Neural cell (in vitro differentiated cells): ENCODE measurements at regions not wholly inside any gene's neighbourhood (a gene's known extent, or its start where the extent isn't known, plus 50 kb on each side); places are given as distances from the start of the nearest gene placed in this dataset.

Experiments
- H2AFZ ChIP-seq: fragments of 200-600, 300-800 bp; sonication (generic), shearing (Covaris generic); 2 replicates; pipeline ENCODE4 v1.6.0; 2014; ENCODE audit warnings: low read depth, mild to moderate bottlenecking, antibody characterized with exemption, low read length, moderate library complexity
- H3F3A ChIP-seq: fragments of 200-600 bp; shearing (Covaris generic); 2 replicates; pipeline ENCODE4 v1.6.1; 2016; ENCODE audit warnings: mild to moderate bottlenecking, moderate library complexity, mixed read lengths, antibody characterized with exemption, low read length; ENCODE audit not compliant: insufficient read depth, poor library complexity, severe bottlenecking
- H3K27ac ChIP-seq: fragments of 200-600, 300-800 bp; sonication (generic), shearing (Covaris generic); 2 replicates; pipeline ENCODE4 v1.5.1; 2014; ENCODE audit warnings: mild to moderate bottlenecking, low read length, moderate library complexity
- H3K27me3 ChIP-seq: fragments of 300-800, 200-600 bp; sonication (generic), shearing (Covaris generic); 2 replicates; pipeline ENCODE4 v1.6.0; 2014; ENCODE audit warnings: mild to moderate bottlenecking, low read depth, low read length, moderate library complexity; ENCODE audit not compliant: insufficient read depth
- H3K36me3 ChIP-seq: fragments of 300-800, 200-600 bp; sonication (generic), shearing (Covaris generic); 2 replicates; pipeline ENCODE4 v1.5.1; 2014; ENCODE audit warnings: mild to moderate bottlenecking, antibody characterized with exemption, low read length, moderate library complexity; ENCODE audit not compliant: insufficient read depth
- H3K4me2 ChIP-seq: fragments of 300-800, 200-600 bp; sonication (generic), shearing (Covaris generic); 2 replicates; pipeline ENCODE4 v1.6.0; 2014; ENCODE audit warnings: mild to moderate bottlenecking, low read length
- H3K4me3 ChIP-seq: fragments of 300-800, 200-600 bp; sonication (generic), shearing (Covaris generic); 2 replicates; pipeline ENCODE4 v1.5.1; 2014; ENCODE audit warnings: mild to moderate bottlenecking, low read length, moderate library complexity
- H3K79me2 ChIP-seq: fragments of 200-600 bp; shearing (Covaris generic); replicated peaks from 2 replicates; pipeline ENCODE4 v1.6.0; 2014; ENCODE audit warnings: mild to moderate bottlenecking, low read length, moderate library complexity; ENCODE audit not compliant: insufficient read depth
- H3K9ac ChIP-seq: fragments of 300-800, 200-600 bp; sonication (generic), shearing (Covaris generic); 2 replicates; pipeline ENCODE4 v1.6.1; 2016; ENCODE audit warnings: mild to moderate bottlenecking, low read length, mixed read lengths
- H3K9me2 ChIP-seq: fragments of 200-600 bp; shearing (Covaris generic); 2 replicates; pipeline ENCODE4 v1.6.1; 2016; ENCODE audit warnings: mild to moderate bottlenecking, low read length, mixed read lengths; ENCODE audit not compliant: insufficient read depth
- H3K9me3 ChIP-seq: fragments of 200-600, 300-800 bp; sonication (generic), shearing (Covaris generic); 2 replicates; pipeline ENCODE4 v1.6.1; 2016; ENCODE audit warnings: mild to moderate bottlenecking, mixed run types, low read length, moderate library complexity, mixed read lengths
- H4K20me1 ChIP-seq: fragments of 200-600 bp; shearing (Covaris generic); 2 replicates; pipeline ENCODE4 v1.6.1; 2016; ENCODE audit warnings: mild to moderate bottlenecking, mixed run types; ENCODE audit not compliant: insufficient read depth
- CTCF ChIP-seq: fragments of 450-650 bp; IDR thresholded peaks from 2 replicates; pipeline ENCODE4 v1.5.1; 2014; ENCODE audit warnings: antibody characterized with exemption, mild to moderate bottlenecking, moderate library complexity; ENCODE audit not compliant: poor library complexity, severe bottlenecking
- EP300 ChIP-seq: fragments of 450-650 bp; conservative IDR thresholded peaks from 2 replicates; pipeline ENCODE4 v1.6.1; 2014; ENCODE audit warnings: antibody characterized with exemption, mild to moderate bottlenecking, moderate library complexity; ENCODE audit not compliant: poor library complexity, severe bottlenecking
- EZH2 ChIP-seq: fragments of 200-600, 300-800 bp; shearing (Covaris generic), sonication (generic); IDR thresholded peaks from 2 replicates; pipeline ENCODE4 v1.6.1; 2014; ENCODE audit warnings: antibody characterized with exemption, low read length, borderline replicate concordance, mild to moderate bottlenecking; ENCODE audit not compliant: insufficient read depth, poor library complexity, severe bottlenecking
- MXI1 ChIP-seq: fragments of 450-650 bp; conservative IDR thresholded peaks from 2 replicates; pipeline ENCODE4 v1.6.1; 2014; ENCODE audit warnings: antibody characterized with exemption, mild to moderate bottlenecking; ENCODE audit not compliant: poor library complexity, severe bottlenecking
- POLR2AphosphoS5 ChIP-seq: IDR thresholded peaks from 2 replicates; pipeline ENCODE4 v1.6.1; 2012
- RAD21 ChIP-seq: fragments of 450-650 bp; conservative IDR thresholded peaks from 2 replicates; pipeline ENCODE4 v1.6.1; 2014; ENCODE audit warnings: antibody characterized with exemption, mild to moderate bottlenecking, moderate library complexity
- REST ChIP-seq: IDR thresholded peaks from 2 replicates; pipeline ENCODE4 v1.6.1; 2012; ENCODE audit warnings: borderline replicate concordance
- SMC3 ChIP-seq: fragments of 450-650 bp; conservative IDR thresholded peaks from 2 replicates; pipeline ENCODE4 v1.6.1; 2014; ENCODE audit warnings: antibody characterized with exemption, mild to moderate bottlenecking, moderate library complexity; ENCODE audit not compliant: poor library complexity
- TAF1 ChIP-seq: IDR thresholded peaks from 2 replicates; pipeline ENCODE4 v1.6.1; 2012; ENCODE audit warnings: low read depth

- TF ChIP-seq EZH2 (no peak), SMC3 (no peak), CTCF (no peak), EP300 (no peak), TAF1 (no peak), REST (no peak), RAD21 (no peak), MXI1 (no peak), POLR2AphosphoS5 (no peak)
- no peaks in the 10 kb centered on the region for H3F3A ChIP-seq
- peak overlapping the region; percentile 23 for H3K27ac ChIP-seq
- H3K4me2 ChIP-seq: peak overlapping the region; percentile 5
- no peak overlapping the region for H3K9ac ChIP-seq
- no peaks in the 10 kb centered on the region for H3K9me3 ChIP-seq
- no peaks in the 10 kb centered on the region for H3K79me2 ChIP-seq
- H3K36me3 ChIP-seq: no peaks in the 10 kb centered on the region
- H4K20me1 ChIP-seq: no peaks in the 10 kb centered on the region
- H3K27me3 ChIP-seq: no peaks in the 10 kb centered on the region
- H3K4me3 ChIP-seq: peak overlapping the region; percentile 28
- no peaks in the 10 kb centered on the region for H3K9me2 ChIP-seq
- H2AFZ ChIP-seq: no peak overlapping the region
Measured at GRCh38 chr9:71384343-71384742, 262.9 kb upstream of the TRPM3 start.

- H3F3A ChIP-seq: no peaks in the 10 kb centered on the region
- H3K9me2 ChIP-seq: no peaks in the 10 kb centered on the region
- peak overlapping the region; percentile 5 for H3K4me2 ChIP-seq
- no peaks in the 10 kb centered on the region for H4K20me1 ChIP-seq
- no peak overlapping the region for H3K9ac ChIP-seq
- no peak overlapping the region for H3K27ac ChIP-seq
- peak overlapping the region; percentile 21 for H2AFZ ChIP-seq
- TF ChIP-seq EP300 (no peak), TAF1 (no peak), SMC3 (no peak), EZH2 (no peak), MXI1 (no peak), REST (no peak), POLR2AphosphoS5 (no peak), CTCF (no peak), RAD21 (no peak)
- H3K4me3 ChIP-seq: no peak overlapping the region
- no peaks in the 10 kb centered on the region for H3K27me3 ChIP-seq
- H3K9me3 ChIP-seq: no peaks in the 10 kb centered on the region
- H3K79me2 ChIP-seq: no peaks in the 10 kb centered on the region
- no peaks in the 10 kb centered on the region for H3K36me3 ChIP-seq
Measured at GRCh38 chr9:71383308-71383940, 262.0 kb upstream of the TRPM3 start.
